ENCODE measurements at regions not wholly inside any gene's neighbourhood (a gene's known extent, or its start where the extent isn't known, plus 50 kb on each side); places are given as distances from the start of the nearest gene placed in this dataset.

- TF ChIP-seq ZNF407 (CRISPR knock-in tag; IDR thresholded peaks at IDR 0.05; ENCODE audit: not compliant biosample characterization) = no peak
- no peak for TF ChIP-seq HINFP (CRISPR knock-in tag; IDR thresholded peaks at IDR 0.05; ENCODE audit: low read depth)
- TF ChIP-seq SMC3 (IDR thresholded peaks at IDR 0.05; ENCODE audit: low read length) = no peak
- TF ChIP-seq ZFP90 (CRISPR knock-in tag; IDR thresholded peaks at IDR 0.05; ENCODE audit: borderline replicate concordance) = no peak
These were observed 181.1 kb downstream of the PLCE1 start (continued) for GRCh38 chr10:94174838-94175237.
